K562 (cell line): ENCODE measurements at regions not wholly inside any gene's neighbourhood (a gene's known extent, or its start where the extent isn't known, plus 50 kb on each side); places are given as distances from the start of the nearest gene placed in this dataset.

Experiments used
- ATAC-seq: fragments of 200-7000 bp; cut with Tn5 transposase; 3 replicates; pipeline ENCODE4 v1.9.1; 2020; ENCODE audit warnings: moderate library complexity
- BruUV-seq: library from RNA; stranded (reverse); fragments of 400-500 nt; replicated peaks from 2 replicates; lab custom pipeline; 2021; lab: Mats Ljungman, UMichigan
- CTCF ChIA-PET: fragments of 300-600 bp; formaldehyde crosslinking; extraction: SDS; loops from one replicate; lab custom pipeline; 2021; ENCODE audit warnings: low intra/inter-chr PET ratio; lab: Yijun Ruan, JAX
- POLR2A ChIA-PET: fragments of 300-600, 350-650 bp; sonication (Branson Sonifier 250); formaldehyde crosslinking; extraction: SDS; loops from one replicate; lab custom pipeline; 2021; ENCODE audit warnings: antibody characterized with exemption, inconsistent platforms; lab: Yijun Ruan, JAX
- DNase-seq, 4 experiments: peaks; one replicate each; pipeline versions ENCODE4 v3.0.0 to v3.0.0-alpha.2; 2011 to 2018; ENCODE audit warnings: low spot score in 3 of 4, mixed read lengths in 3 of 4; ENCODE audit errors: extremely low read depth in 1 of 4
- FAIRE-seq: peaks from 2 replicates; lab custom pipeline; 2011; peaks lifted over from hg19 to GRCh38; lab: Jason Lieb, UNC
- H2AFZ ChIP-seq: 2 replicates; pipeline ENCODE4 v1.6.0; 2011; ENCODE audit warnings: low read depth, low read length, control low read depth, inconsistent platforms
- H3K27ac ChIP-seq: fragments of 200-600 bp; 3 replicates; pipeline ENCODE4 v1.8.0; 2011; ENCODE audit warnings: low read depth, mild to moderate bottlenecking, control low read depth, inconsistent platforms, low read length, moderate library complexity, mixed read lengths; ENCODE audit errors: extremely low read depth
- H3K27me3 ChIP-seq, 2 experiments: fragments of 300-600 bp in 1 of 2; 2 replicates in 1 of 2; 3 replicates in 1 of 2; pipeline versions ENCODE4 v1.6.0 to v1.8.0; 2011; ENCODE audit warnings: inconsistent platforms in 2 of 2, low read length in 2 of 2, mild to moderate bottlenecking in 1 of 2, mixed read lengths in 1 of 2, moderate library complexity in 1 of 2; ENCODE audit not compliant: control insufficient read depth in 2 of 2, insufficient read depth in 2 of 2
- H3K36me3 ChIP-seq: fragments of 300-600 bp; 3 replicates; pipeline ENCODE4 v1.8.0; 2011; ENCODE audit warnings: mild to moderate bottlenecking, low read length, inconsistent platforms; ENCODE audit not compliant: control insufficient read depth, insufficient read depth
- H3K4me1 ChIP-seq, 2 experiments: fragments of 200-600 bp in 1 of 2; replicated peaks in 1 of 2; 2 replicates in 1 of 2; 3 replicates in 1 of 2; pipeline versions ENCODE4 v1.5.1 to v1.8.0; 2011; ENCODE audit warnings: inconsistent platforms in 2 of 2, low read length in 2 of 2, mild to moderate bottlenecking in 1 of 2, mixed read lengths in 1 of 2, moderate library complexity in 1 of 2; ENCODE audit not compliant: control insufficient read depth in 2 of 2, insufficient read depth in 2 of 2
- H3K4me2 ChIP-seq: 2 replicates; pipeline ENCODE4 v1.6.1; 2011; ENCODE audit warnings: low read length, control low read depth, inconsistent platforms, mixed read lengths; ENCODE audit not compliant: insufficient read depth
- H3K4me3 ChIP-seq: fragments of 200-600 bp; sonication (generic), shearing (Covaris generic); 2 replicates; pipeline ENCODE4 v1.5.1; 2016; ENCODE audit warnings: control low read depth, inconsistent platforms
- H3K79me2 ChIP-seq: fragments of 200-600 bp; 3 replicates; pipeline ENCODE4 v1.8.0; 2011; ENCODE audit warnings: low read length, inconsistent platforms; ENCODE audit not compliant: control insufficient read depth, insufficient read depth
- H3K9ac ChIP-seq, 2 experiments: 2 replicates each; pipeline versions ENCODE4 v1.6.0 to v1.6.1; 2011; ENCODE audit warnings: low read depth in 2 of 2, low read length in 2 of 2, control low read depth in 1 of 2, inconsistent platforms in 1 of 2, mild to moderate bottlenecking in 1 of 2, mixed read lengths in 1 of 2; ENCODE audit not compliant: insufficient read depth in 1 of 2
- H3K9me1 ChIP-seq: one replicate; pipeline ENCODE4 v1.6.0; 2011; ENCODE audit warnings: inconsistent platforms, mild to moderate bottlenecking, low read length, moderate library complexity; ENCODE audit not compliant: control insufficient read depth, insufficient read depth
- H3K9me3 ChIP-seq: replicated peaks from 2 replicates; pipeline ENCODE4 v1.5.1; 2011; ENCODE audit warnings: low read depth, low read length, inconsistent platforms; ENCODE audit not compliant: control insufficient read depth, insufficient read depth
- H4K20me1 ChIP-seq: replicated peaks from 2 replicates; pipeline ENCODE4 v1.6.1; 2011; ENCODE audit warnings: low read length, inconsistent platforms, mixed read lengths; ENCODE audit not compliant: control insufficient read depth, insufficient read depth
- BHLHE40 ChIP-seq: IDR thresholded peaks from 2 replicates; pipeline ENCODE4 v1.6.1; 2011; ENCODE audit warnings: low read length, improper control_type of control experiment
- FOXJ3 ChIP-seq: sonication (generic); formaldehyde crosslinking; IDR thresholded peaks from 2 replicates; pipeline ENCODE4 v1.4.0; 2020; ENCODE audit warnings: mild to moderate bottlenecking, missing genetic modification reagents
- SMARCB1 ChIP-seq: IDR thresholded peaks from 2 replicates; pipeline ENCODE4 v1.6.1; 2011; ENCODE audit warnings: improper control_type of control experiment, low read depth; ENCODE audit not compliant: insufficient read length
- SREBF2 ChIP-seq: sonication (generic); formaldehyde crosslinking; IDR thresholded peaks from 2 replicates; pipeline ENCODE4 v1.4.0; 2020; ENCODE audit warnings: mild to moderate bottlenecking, missing genetic modification reagents
- STAT5B ChIP-seq: fragments of 250-450 bp; sonication (Bioruptor Pico); IDR thresholded peaks from 2 replicates; pipeline ENCODE4 v1.8.0; 2021; ENCODE audit warnings: mild to moderate bottlenecking, inconsistent platforms
- ZNF124 ChIP-seq: sonication (generic); formaldehyde crosslinking; IDR thresholded peaks from 2 replicates; pipeline ENCODE4 v1.8.1; 2022; ENCODE audit warnings: missing genetic modification reagents
- ZNF316 ChIP-seq: fragments of 450-650 bp; IDR thresholded peaks from 2 replicates; pipeline ENCODE4 v1.6.1; 2016
- WGBS: fragments of 100-300 bp; shearing (Covaris generic); methylation state at CpG from one replicate; pipeline ENCODE4 v1.1.6; 2016; ENCODE audit warnings: low coverage, mixed read lengths; ENCODE audit not compliant: insufficient coverage; ENCODE audit errors: missing lambda C conversion rate; 5-methylcytosine and 5-hydroxymethylcytosine counted together
- in situ Hi-C: fragments of 300-500 bp; cut with MboI; formaldehyde crosslinking; loops from 4 replicates; pipeline ENCODE4 v1.15.0; 2018; ENCODE audit warnings: inconsistent platforms, mixed read lengths
- intact Hi-C: fragments of 100-400 bp; cut with micrococcal nuclease; formaldehyde crosslinking; loops from 2 replicates; pipeline ENCODE4 v1.14.2; 2022
- TF ChIP-seq, protein P1 (sequence below): fragments of 450-650 bp; formaldehyde crosslinking; IDR thresholded peaks from 2 replicates; pipeline ENCODE4 v1.4.0; 2020; ENCODE audit warnings: mild to moderate bottlenecking, moderate library complexity

DNA sequence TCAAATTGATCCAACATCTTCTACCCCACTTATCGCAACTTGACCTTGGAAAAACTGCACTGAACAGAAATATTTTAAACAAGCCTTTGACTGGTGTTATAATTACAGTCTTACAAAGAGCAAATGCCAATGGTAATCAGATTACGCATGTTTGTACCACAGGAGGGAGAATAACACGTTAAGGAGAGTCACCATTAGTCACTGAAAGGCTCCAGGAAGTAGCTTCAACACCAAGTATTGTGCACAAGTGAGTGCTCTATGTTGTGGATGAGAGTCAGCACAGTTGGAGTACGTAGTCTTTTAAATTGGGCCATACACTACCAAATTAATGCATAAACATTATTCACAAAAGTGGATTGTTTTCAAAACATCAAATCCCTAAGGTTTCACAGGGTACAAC is 1081.5 kb upstream of the TENM3 start (continued):
- TF ChIP-seq, protein P1, sequence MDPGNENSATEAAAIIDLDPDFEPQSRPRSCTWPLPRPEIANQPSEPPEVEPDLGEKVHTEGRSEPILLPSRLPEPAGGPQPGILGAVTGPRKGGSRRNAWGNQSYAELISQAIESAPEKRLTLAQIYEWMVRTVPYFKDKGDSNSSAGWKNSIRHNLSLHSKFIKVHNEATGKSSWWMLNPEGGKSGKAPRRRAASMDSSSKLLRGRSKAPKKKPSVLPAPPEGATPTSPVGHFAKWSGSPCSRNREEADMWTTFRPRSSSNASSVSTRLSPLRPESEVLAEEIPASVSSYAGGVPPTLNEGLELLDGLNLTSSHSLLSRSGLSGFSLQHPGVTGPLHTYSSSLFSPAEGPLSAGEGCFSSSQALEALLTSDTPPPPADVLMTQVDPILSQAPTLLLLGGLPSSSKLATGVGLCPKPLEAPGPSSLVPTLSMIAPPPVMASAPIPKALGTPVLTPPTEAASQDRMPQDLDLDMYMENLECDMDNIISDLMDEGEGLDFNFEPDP (CRISPR knock-in tag), result no peak
- TF ChIP-seq ZNF124 (CRISPR knock-in tag) (no peak), SREBF2 (CRISPR knock-in tag) (no peak), STAT5B (no peak)

- TF ChIP-seq SMARCB1 (no peak), BHLHE40 (no peak), FOXJ3 (CRISPR knock-in tag) (no peak), ZNF316 (peak; percentile 26; the same call in 1 of the 2 replicates)
- TF ChIP-seq, all 486 proteins: peak for 1
- no peak for FAIRE-seq
Observed at GRCh38 chr4:181162266-181162665, 1080.9 kb upstream of the TENM3 start.

More at GRCh38 chr4:181162266-181162665, 1080.9 kb upstream of the TENM3 start:
- POLR2A ChIA-PET, result no interaction called here
- no peaks in the 10 kb centered on the region for H3K36me3 ChIP-seq
- no peaks in the 10 kb centered on the region for H3K9me3 ChIP-seq
- H3K27me3 ChIP-seq, result no peaks in the 10 kb centered on the region
- H2AFZ ChIP-seq, result no peak overlapping the region
- CTCF ChIA-PET, result no interaction called here
- no peaks in the 10 kb centered on the region for H3K9me1 ChIP-seq
- DNase-seq, result no peak
- no peak overlapping the region for H3K4me3 ChIP-seq
- no TSS peak for BruUV-seq
- no peak overlapping the region for H3K9ac ChIP-seq
- in situ Hi-C loops (no loop called here), intact Hi-C loops (no loop called here)
- no peaks in the 10 kb centered on the region for H3K79me2 ChIP-seq
- H4K20me1 ChIP-seq, result no peaks in the 10 kb centered on the region
- H3K27ac ChIP-seq, result no peak overlapping the region
- H3K4me1 ChIP-seq, result no peaks in the 10 kb centered on the region
- no peak overlapping the region for H3K4me2 ChIP-seq
- 0% methylated on average over 2 of the region's 2 CpGs for WGBS
- no peak for ATAC-seq
